GM18867 (cell line): ENCODE measurements at regions not wholly inside any gene's neighbourhood (a gene's known extent, or its start where the extent isn't known, plus 50 kb on each side); places are given as distances from the start of the nearest gene placed in this dataset.
"Not testable (repeated sequence)": the region's sequence is repeated elsewhere in the genome, so short reads cannot be mapped to it uniquely, and the experiment has no call there.

Source experiments
- ATAC-seq: cut with Tn5 transposase; IDR thresholded peaks from one replicate; pipeline ENCODE4 v1.9.1; 2021; ENCODE audit warnings: mild to moderate bottlenecking, moderate library complexity; ENCODE audit not compliant: unreplicated experiment

DNA sequence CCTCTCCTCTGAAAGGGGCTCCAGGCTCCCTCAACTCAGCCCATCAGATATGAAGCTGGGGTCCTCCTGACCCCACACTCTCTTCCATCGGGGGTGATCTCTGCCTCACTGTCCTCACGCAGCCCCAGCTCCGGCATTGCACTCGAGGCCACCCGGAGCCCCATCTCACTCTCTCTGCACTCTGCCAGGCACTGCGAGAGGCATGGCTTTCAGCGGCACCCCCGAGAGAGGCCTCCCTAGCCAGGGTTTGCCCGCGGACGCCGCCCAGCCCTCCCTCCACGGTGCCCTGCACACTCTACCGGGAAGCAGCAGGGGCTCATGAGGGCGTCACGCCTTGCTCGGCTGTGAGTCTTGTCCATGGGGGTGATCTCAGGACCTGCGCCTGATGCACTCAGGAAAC, 436.2 kb downstream of the BRD1 start:
- no peak for ATAC-seq

DNA sequence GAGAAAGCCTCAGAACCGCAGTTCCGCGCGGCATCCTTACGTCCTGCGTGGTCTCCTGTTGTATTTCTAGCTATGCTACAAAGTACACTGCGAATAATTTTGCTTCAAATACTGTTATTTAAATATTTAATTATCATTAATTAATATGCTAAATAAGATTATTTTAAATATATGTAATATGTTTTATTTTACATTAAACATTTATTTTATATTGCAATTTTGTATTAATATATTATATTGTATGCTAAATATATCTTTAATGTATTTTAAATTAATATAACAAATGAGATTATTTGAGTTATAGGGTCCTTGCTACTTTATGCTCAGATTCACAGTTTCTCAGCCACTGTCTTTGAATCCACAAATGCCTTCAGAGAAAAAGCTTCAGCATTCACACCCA, 436.7 kb downstream of the BRD1 start:
- no peak for ATAC-seq

- ATAC-seq = not testable (repeated sequence)
Measured at GRCh38 chr22:49383909-49384308, 443.8 kb downstream of the BRD1 start.

GRCh38 chr22:49382451-49382735, 445.3 kb downstream of the BRD1 start:
- no peak for ATAC-seq

GRCh38 chr22:49381595-49382450, 445.9 kb downstream of the BRD1 start:
- ATAC-seq = no peak

GRCh38 chr22:49380828-49381114, 446.9 kb downstream of the BRD1 start:
- ATAC-seq = no peak

DNA sequence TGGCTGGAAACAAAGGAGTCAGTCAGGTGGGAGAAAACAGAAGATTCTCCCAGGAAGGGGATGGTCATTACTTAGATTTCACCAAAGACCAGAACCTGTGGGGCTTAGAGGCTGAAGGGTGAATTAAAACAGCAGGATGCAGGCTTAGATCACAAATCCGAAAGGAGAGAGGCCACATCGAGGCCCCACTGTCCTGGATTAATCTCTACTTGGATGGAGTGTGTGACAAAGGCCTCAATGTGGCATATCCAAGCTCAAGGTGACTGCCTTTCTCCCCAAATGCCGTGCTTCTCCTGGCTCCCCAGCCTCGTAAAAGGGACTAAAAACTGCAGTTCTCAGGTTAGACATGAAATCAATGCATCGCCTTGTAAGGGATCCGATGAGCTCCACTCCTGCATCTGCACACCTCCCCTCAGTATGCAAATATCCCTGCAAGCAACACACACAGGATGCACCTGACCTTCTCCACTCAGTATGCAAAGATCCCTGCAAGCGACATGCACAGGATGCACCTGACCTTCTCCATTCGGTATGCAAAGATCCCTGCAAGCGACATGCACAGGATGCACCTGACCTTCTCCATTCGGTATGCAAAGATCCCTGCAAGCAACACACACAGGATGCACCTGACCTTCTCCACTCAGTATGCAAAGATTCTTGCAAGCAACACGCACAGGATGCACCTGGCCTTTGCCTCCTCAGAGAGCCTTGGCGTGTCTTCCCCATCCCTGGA, 447.4 kb downstream of the BRD1 start:
- ATAC-seq = no peak

- ATAC-seq = no peak
Measured at GRCh38 chr22:49377306-49377705, 450.4 kb downstream of the BRD1 start.

DNA sequence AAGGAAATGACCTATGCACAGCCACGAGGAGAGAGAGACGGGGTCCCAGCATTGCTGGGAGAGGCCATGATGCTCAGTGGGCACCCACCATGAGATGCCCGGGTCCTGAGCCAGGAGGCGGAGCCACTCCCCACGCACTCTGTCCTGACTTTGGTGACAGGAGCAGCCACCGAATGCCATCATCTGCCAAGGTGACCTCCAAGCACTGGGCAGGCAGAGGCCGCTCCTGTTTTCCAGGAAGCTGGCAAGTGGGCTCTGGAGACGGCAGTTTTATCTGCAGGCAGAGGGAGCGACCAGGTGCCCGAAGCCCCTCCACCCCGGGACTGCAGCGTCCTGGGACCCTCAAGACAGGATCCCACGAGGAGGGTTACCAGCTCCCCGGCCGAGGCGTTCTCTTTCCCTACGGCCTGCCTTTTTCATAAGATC, 453.9 kb downstream of the BRD1 start:
- no peak for ATAC-seq

DNA sequence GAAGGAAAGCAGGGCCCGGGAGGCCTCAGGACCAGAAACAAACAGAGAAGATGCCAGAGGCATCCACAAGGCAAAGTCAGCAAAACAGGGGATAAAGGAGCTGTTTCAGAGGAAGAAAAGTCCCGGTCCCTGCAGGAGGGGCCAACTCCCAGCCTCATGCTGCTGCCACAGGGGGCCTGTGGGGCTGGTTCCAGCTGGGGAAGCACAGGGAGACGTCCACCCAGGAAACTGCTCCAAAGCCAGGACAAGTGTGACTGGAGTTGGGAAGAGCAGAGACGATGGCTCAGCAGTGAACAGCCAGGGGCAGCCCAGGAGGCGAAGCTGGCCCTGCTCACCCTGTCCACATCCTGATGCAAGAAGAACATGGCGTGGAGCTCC, 454.4 kb downstream of the BRD1 start:
- no peak for ATAC-seq

GRCh38 chr22:49372530-49373288, 455.0 kb downstream of the BRD1 start:
- ATAC-seq = no peak

GRCh38 chr22:49372111-49372529, 455.6 kb downstream of the BRD1 start:
- ATAC-seq = no peak

GRCh38 chr22:49371325-49372110, 456.2 kb downstream of the BRD1 start:
- no peak for ATAC-seq

DNA sequence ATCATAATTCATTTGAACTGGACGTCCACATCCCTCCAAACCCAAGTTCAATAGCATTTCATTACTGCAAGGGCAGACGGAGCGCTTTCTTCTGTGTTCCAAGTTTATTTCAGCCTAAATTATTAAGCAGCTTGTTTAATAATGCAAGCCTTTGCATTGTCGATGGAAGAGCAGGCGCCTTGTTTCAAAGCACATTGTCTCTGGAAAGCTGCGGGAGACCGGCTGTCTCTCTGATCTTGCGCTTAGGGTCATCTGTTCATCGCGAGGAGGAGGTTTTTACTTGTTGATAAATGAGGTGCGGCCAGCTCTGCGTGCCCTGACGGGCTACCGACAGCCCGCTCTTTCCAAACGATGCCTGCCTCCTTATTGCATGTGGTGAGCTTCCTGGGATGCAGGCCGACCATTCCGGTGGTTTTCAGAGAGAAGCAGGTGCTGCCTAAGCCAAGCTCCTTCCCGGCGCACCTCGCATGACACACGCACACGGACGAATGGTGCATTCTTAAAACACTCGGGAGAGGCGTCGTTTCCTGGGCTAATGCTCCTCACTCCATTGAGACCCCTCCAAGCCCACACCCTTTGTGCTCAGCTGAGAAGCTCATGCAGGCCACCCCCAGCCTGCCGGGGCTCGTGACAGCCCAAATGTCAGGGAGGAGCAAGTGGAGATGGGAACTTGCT, 456.9 kb downstream of the BRD1 start:
- ATAC-seq = no peak

GRCh38 chr22:49369726-49370626, 457.7 kb downstream of the BRD1 start:
- ATAC-seq = no peak

DNA sequence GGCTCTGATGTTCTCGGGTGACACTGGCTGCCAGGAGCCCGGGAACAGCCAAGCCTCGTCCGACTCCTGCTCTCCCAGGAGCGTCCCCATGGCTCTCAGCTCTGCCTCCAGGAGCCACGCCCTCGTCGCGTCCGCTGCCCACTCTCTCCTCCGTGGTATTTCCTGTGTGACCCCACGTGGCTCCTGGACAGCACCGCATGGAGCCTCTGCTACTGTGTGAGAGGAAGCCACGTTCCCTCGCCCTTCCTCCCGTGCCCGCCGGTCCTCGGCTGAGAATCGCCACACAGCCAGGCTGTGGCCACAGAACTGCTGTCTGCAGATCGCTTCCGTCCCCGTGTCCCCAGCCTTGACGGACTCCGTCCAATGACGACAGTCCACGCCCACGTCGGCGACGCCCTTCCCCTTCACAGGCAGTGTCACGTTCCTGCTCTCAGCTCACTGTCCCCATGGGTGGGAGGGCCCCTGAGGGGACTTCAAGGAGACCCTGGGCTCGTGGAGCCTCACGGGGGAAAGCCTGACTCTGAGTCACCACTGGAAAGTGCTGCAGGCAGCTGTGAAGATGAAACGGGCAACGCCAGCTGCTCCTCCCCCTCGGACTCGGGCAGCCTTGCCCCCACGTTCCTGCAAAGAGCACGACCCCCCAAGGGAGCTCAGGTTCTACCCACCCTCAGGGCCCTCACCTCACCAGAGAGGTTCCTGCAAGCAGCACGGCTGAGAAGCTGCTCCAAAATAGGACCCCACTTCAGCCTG, 458.5 kb downstream of the BRD1 start:
- no peak for ATAC-seq

- ATAC-seq = no peak
Measured at GRCh38 chr22:49368221-49368975, 459.3 kb downstream of the BRD1 start.

GRCh38 chr22:49367041-49367697, 460.5 kb downstream of the BRD1 start:
- ATAC-seq = no peak
